Caco-2 (cell line): ENCODE measurements at regions not wholly inside any gene's neighbourhood (a gene's known extent, or its start where the extent isn't known, plus 50 kb on each side); places are given as distances from the start of the nearest gene placed in this dataset.
"Not testable (repeated sequence)": the region's sequence is repeated elsewhere in the genome, so short reads cannot be mapped to it uniquely, and the experiment has no call there.

Source experiments
- BruUV-seq: library from RNA; stranded (reverse); fragments of 400-500 nt; replicated peaks from 2 replicates; lab custom pipeline; 2021; lab: Mats Ljungman, UMichigan
- CTCF ChIA-PET: fragments of 300-600 bp; sonication (Branson Sonifier 250); formaldehyde crosslinking; loops from one replicate; lab custom pipeline; 2022; ENCODE audit warnings: antibody characterized with exemption; lab: Charles Lee
- POLR2A ChIA-PET: fragments of 300-600 bp; sonication (Branson Sonifier 250); formaldehyde crosslinking; loops from one replicate; lab custom pipeline; 2022; ENCODE audit warnings: antibody characterized with exemption; lab: Charles Lee
- DNase-seq, 2 experiments: peaks; one replicate each; pipeline versions ENCODE4 v3.0.0 to v3.0.0-alpha.2; 2020 to 2022
- H3K27me3 ChIP-seq: replicated peaks from 2 replicates; pipeline ENCODE4 v1.6.0; 2011; ENCODE audit warnings: low read length; ENCODE audit not compliant: control insufficient read depth, insufficient read depth
- H3K36me3 ChIP-seq: 2 replicates; pipeline ENCODE4 v1.5.1; 2011; ENCODE audit warnings: low read length; ENCODE audit not compliant: control insufficient read depth, insufficient read depth
- H3K4me1 ChIP-seq: fragments of 250-450 bp; sonication (Bioruptor Pico); 2 replicates; pipeline ENCODE4 v1.5.1; 2020; ENCODE audit warnings: mild to moderate bottlenecking
- H3K4me3 ChIP-seq: 2 replicates; pipeline ENCODE4 v1.5.1; 2011; ENCODE audit warnings: low read depth, mild to moderate bottlenecking, control low read depth, low read length
- H3K9me3 ChIP-seq: fragments of 250-450 bp; sonication (Bioruptor Pico); 2 replicates; pipeline ENCODE4 v1.5.1; 2020; ENCODE audit warnings: mild to moderate bottlenecking, moderate library complexity
- H3K27ac Mint-ChIP-seq: one replicate; pipeline ENCODE4 v1.8.0; 2022; ENCODE audit warnings: mixed read lengths; ENCODE audit not compliant: unreplicated experiment
- H3K27me3 Mint-ChIP-seq: one replicate; pipeline ENCODE4 v1.8.0; 2022; ENCODE audit warnings: mixed read lengths; ENCODE audit not compliant: insufficient read depth, unreplicated experiment
- H3K36me3 Mint-ChIP-seq: one replicate; pipeline ENCODE4 v1.8.0; 2022; ENCODE audit warnings: mild to moderate bottlenecking, mixed read lengths; ENCODE audit not compliant: insufficient read depth, unreplicated experiment
- H3K4me1 Mint-ChIP-seq: one replicate; pipeline ENCODE4 v1.8.0; 2022; ENCODE audit warnings: low read depth, mixed read lengths; ENCODE audit not compliant: unreplicated experiment
- H3K4me3 Mint-ChIP-seq: one replicate; pipeline ENCODE4 v1.8.0; 2022; ENCODE audit warnings: mild to moderate bottlenecking, moderate library complexity, mixed read lengths; ENCODE audit not compliant: unreplicated experiment
- H3K9me3 Mint-ChIP-seq: one replicate; pipeline ENCODE4 v1.8.0; 2022; ENCODE audit warnings: mixed read lengths; ENCODE audit not compliant: unreplicated experiment
- intact Hi-C: fragments of 100-400 bp; cut with micrococcal nuclease; formaldehyde crosslinking; loops from one replicate; pipeline ENCODE4 v1.10.0; 2022; ENCODE audit not compliant: unreplicated experiment
- TF ChIP-seq, protein P1 (sequence below), 2 experiments: fragments of 200-600 bp in 1 of 2; IDR thresholded peaks; 1 replicate in 1 of 2; 2 replicates in 1 of 2; pipeline versions ENCODE4 v1.5.1 to v1.8.0; 2011 to 2022; ENCODE audit warnings: antibody characterized with exemption in 1 of 2, control low read depth in 1 of 2, inconsistent platforms in 1 of 2, low read depth in 1 of 2, low read length in 1 of 2, mild to moderate bottlenecking in 1 of 2, moderate library complexity in 1 of 2; ENCODE audit not compliant: insufficient read depth in 1 of 2, severe bottlenecking in 1 of 2, unreplicated experiment in 1 of 2

DNA sequence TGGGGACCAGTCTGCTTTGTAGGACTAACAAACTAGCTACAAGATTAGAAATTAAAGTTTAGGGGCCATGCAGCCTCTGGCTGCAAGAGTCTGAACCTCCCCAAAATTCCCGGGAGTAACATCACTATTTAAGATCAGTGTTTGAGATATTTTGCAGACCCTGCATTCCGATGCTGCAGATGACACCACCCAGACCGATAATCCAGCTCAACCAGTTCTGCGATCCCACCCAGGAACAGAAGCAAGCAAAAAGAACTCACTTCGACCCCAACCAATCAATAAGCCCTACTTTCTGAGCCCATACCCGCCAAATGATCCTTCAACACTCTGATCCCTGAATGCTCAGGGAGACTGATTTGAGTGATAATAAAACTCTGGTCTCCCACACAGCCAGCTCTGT is 877.8 kb downstream of the FAT4 start:
- Mint-ChIP-seq H3K4me1 (no peaks in the 10 kb centered on the region), H3K27ac (no peak overlapping the region), H3K4me3 (peak overlapping the region; percentile 37), H3K27me3 (no peaks in the 10 kb centered on the region), H3K9me3 (no peaks in the 10 kb centered on the region), H3K36me3 (no peaks in the 10 kb centered on the region)
- Histone ChIP-seq H3K36me3 (no peaks in the 10 kb centered on the region), H3K9me3 (no peaks in the 10 kb centered on the region), H3K27me3 (no peaks in the 10 kb centered on the region), H3K4me3 (no peak overlapping the region), H3K4me1 (no peaks in the 10 kb centered on the region)
- no peak for DNase-seq
- TF ChIP-seq, protein P1, sequence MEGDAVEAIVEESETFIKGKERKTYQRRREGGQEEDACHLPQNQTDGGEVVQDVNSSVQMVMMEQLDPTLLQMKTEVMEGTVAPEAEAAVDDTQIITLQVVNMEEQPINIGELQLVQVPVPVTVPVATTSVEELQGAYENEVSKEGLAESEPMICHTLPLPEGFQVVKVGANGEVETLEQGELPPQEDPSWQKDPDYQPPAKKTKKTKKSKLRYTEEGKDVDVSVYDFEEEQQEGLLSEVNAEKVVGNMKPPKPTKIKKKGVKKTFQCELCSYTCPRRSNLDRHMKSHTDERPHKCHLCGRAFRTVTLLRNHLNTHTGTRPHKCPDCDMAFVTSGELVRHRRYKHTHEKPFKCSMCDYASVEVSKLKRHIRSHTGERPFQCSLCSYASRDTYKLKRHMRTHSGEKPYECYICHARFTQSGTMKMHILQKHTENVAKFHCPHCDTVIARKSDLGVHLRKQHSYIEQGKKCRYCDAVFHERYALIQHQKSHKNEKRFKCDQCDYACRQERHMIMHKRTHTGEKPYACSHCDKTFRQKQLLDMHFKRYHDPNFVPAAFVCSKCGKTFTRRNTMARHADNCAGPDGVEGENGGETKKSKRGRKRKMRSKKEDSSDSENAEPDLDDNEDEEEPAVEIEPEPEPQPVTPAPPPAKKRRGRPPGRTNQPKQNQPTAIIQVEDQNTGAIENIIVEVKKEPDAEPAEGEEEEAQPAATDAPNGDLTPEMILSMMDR (IDR thresholded peaks at IDR 0.05; ENCODE audit: insufficient read depth in 1 of 2, low read depth in 1 of 2, low read length in 1 of 2, severe bottlenecking in 1 of 2, unreplicated experiment in 1 of 2), result no peak
- POLR2A ChIA-PET, result no interaction called here
- CTCF ChIA-PET, result no interaction called here
- intact Hi-C loops, result no loop called here
- no TSS peak for BruUV-seq

DNA sequence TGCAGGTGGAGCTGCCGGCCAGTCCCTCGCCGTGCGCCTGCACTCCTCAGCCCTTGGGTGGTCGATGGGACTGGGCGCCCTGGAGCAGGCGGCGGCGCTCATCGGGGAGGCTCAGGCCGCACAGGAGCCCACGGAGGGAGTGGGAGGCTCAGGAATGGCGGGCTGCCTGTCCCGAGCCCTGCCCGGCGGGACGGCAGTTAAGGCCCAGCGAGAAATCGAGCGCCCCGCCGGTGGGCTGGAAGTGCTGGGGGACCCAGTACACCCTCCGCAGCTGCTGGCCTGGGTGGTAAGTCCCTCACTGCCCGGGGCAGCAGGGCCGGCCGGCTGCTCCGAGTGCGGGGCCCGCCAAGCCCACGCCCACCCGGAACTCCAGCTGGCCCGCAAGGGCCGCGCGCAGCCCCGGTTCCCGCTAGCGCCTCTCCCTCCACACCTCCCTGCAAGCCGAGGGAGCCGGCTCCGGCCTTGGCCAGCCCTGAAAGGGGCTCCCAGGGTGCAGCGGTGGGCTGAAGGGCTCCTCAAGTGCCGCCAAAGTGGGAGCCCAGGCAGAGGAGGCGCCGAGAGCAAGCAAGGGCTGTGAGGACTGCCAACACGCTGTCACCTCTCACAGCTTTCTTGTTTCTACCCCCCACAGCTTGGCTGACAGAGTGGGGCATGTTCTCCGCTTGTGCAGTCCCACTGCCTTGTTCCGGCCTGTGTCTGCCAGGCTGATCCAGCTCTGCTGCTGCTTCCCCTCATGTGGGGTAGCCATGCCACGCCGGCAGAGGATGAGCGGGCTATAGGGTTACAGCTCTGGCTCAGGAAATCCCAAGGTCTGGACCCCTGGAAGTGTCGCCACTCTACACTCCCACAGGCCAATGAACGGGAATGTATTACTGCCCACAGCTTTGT is 886.7 kb downstream of the FAT4 start:
- H3K36me3 ChIP-seq, POLR2A ChIA-PET, H3K4me3 ChIP-seq, H3K27me3 ChIP-seq, H3K27me3 Mint-ChIP-seq, H3K9me3 ChIP-seq, H3K27ac Mint-ChIP-seq, H3K4me1 Mint-ChIP-seq, CTCF ChIA-PET, DNase-seq, H3K36me3 Mint-ChIP-seq, H3K4me3 Mint-ChIP-seq, BruUV-seq, H3K9me3 Mint-ChIP-seq, intact Hi-C loops, H3K4me1 ChIP-seq: not testable (repeated sequence)

DNA sequence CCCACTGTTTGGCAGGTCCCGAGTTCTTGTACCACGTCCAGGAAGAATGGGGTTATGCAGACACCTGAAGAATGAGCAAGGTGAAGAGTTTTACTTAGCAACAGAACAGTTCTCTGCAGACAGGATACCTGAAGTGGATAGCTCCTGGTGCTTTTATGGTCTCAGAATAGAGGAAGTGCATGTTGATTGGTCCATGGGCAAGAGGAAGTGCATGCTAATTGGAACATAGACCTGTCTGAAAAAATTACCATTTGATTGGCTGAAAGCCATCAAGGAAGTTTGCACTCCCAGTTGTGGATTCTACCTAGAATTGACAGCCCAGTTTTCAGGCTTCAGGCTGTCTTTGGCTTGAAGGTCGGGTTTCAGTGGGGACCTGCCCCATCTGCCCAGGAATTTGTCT is 887.5 kb downstream of the FAT4 start:
- Histone ChIP-seq H3K36me3 (no peaks in the 10 kb centered on the region), H3K4me1 (no peaks in the 10 kb centered on the region), H3K27me3 (no peaks in the 10 kb centered on the region), H3K4me3 (no peak overlapping the region), H3K9me3 (no peaks in the 10 kb centered on the region)
- H3K4me3 Mint-ChIP-seq, result no peak overlapping the region
- TF ChIP-seq, protein P1 (IDR thresholded peaks at IDR 0.05; ENCODE audit: insufficient read depth in 1 of 2, low read depth in 1 of 2, low read length in 1 of 2, severe bottlenecking in 1 of 2, unreplicated experiment in 1 of 2), result no peak
- H3K36me3 Mint-ChIP-seq, result no peaks in the 10 kb centered on the region
- BruUV-seq, result no TSS peak
- H3K27me3 Mint-ChIP-seq, result no peaks in the 10 kb centered on the region
- H3K27ac Mint-ChIP-seq, result no peak overlapping the region
- no peak for DNase-seq
- ChIA-PET POLR2A (no interaction called here), CTCF (no interaction called here)
- H3K9me3 Mint-ChIP-seq, result peaks cover 6% of the 10 kb centered on the region
- no peaks in the 10 kb centered on the region for H3K4me1 Mint-ChIP-seq
- intact Hi-C loops, result no loop called here
